Activated CD4-positive, alpha-beta T cell treated with anti-CD3 and anti-CD28 coated beads, Interleukin-2, Interleukin-4, amounts not matched to agents 100 ng/mL and 50 ng/mL, durations not matched to agents 16 hours and 8 hours (primary cell): ENCODE measurements at regions not wholly inside any gene's neighbourhood (a gene's known extent, or its start where the extent isn't known, plus 50 kb on each side); places are given as distances from the start of the nearest gene placed in this dataset.

Source experiments
- DNase-seq: peaks from one replicate; pipeline ENCODE4 v3.0.0-alpha.2; 2020; ENCODE audit warnings: low spot score

- no peak for DNase-seq
These were observed 187.9 kb upstream of the UMPS start for GRCh38 chr3:124542214-124542869.

GRCh38 chr3:124545891-124546290, 184.4 kb upstream of the UMPS start:
- DNase-seq = no peak

- no peak for DNase-seq
These were observed 178.0 kb upstream of the UMPS start for GRCh38 chr3:124552224-124552623.

GRCh38 chr3:124553178-124553577, 177.1 kb upstream of the UMPS start:
- no peak for DNase-seq

- no peak for DNase-seq
These were observed 173.6 kb upstream of the UMPS start for GRCh38 chr3:124556636-124557035.

GRCh38 chr3:124557433-124558232, 172.6 kb upstream of the UMPS start:
- DNase-seq = no peak

- DNase-seq = no peak
These were observed 171.0 kb upstream of the UMPS start for GRCh38 chr3:124558991-124559845.

- peak; percentile 68 for DNase-seq
These were observed 170.2 kb upstream of the UMPS start for GRCh38 chr3:124559846-124560574.

- no peak for DNase-seq
These were observed 169.5 kb upstream of the UMPS start for GRCh38 chr3:124560666-124561215.

- no peak for DNase-seq
These were observed 167.5 kb upstream of the UMPS start for GRCh38 chr3:124562769-124563168.

- no peak for DNase-seq
These were observed 166.9 kb upstream of the UMPS start for GRCh38 chr3:124563376-124563775.

GRCh38 chr3:124565013-124565412, 165.2 kb upstream of the UMPS start:
- DNase-seq = peak; percentile 61

GRCh38 chr3:124565551-124565950, 164.7 kb upstream of the UMPS start:
- DNase-seq = no peak

GRCh38 chr3:124566701-124567100, 163.6 kb upstream of the UMPS start:
- no peak for DNase-seq

- DNase-seq = no peak
These were observed 163.1 kb upstream of the UMPS start for GRCh38 chr3:124567179-124567578.

- DNase-seq = no peak
These were observed 160.5 kb upstream of the UMPS start for GRCh38 chr3:124569761-124570160.

GRCh38 chr3:124570232-124570631, 160.0 kb upstream of the UMPS start:
- DNase-seq = no peak

- no peak for DNase-seq
These were observed 157.3 kb upstream of the UMPS start for GRCh38 chr3:124572851-124573405.

GRCh38 chr3:124574012-124574411, 156.2 kb upstream of the UMPS start:
- DNase-seq = no peak

GRCh38 chr3:124576565-124577493, 153.4 kb upstream of the UMPS start:
- DNase-seq = no peak
